ENCODE measurements at regions not wholly inside any gene's neighbourhood (a gene's known extent, or its start where the extent isn't known, plus 50 kb on each side); places are given as distances from the start of the nearest gene placed in this dataset.

- no peak for DNase-seq (ENCODE audit: low read depth in 2 of 2)
Observed at GRCh38 chr3:35565048-35565447, 74.3 kb upstream of the ARPP21 start.

Data from stimulated activated CD8-positive, alpha-beta memory T cell treated with anti-CD3 and anti-CD28 coated beads, Interleukin-15, amount 100 ng/mL, for 48 hours (primary cell).